Neural cell (in vitro differentiated cells): ENCODE measurements at regions not wholly inside any gene's neighbourhood (a gene's known extent, or its start where the extent isn't known, plus 50 kb on each side); places are given as distances from the start of the nearest gene placed in this dataset.

ENCODE experiments used
- CTCF ChIP-seq: fragments of 450-650 bp; IDR thresholded peaks from 2 replicates; pipeline ENCODE4 v1.5.1; 2014; ENCODE audit warnings: antibody characterized with exemption, mild to moderate bottlenecking, moderate library complexity; ENCODE audit not compliant: poor library complexity, severe bottlenecking
- EP300 ChIP-seq: fragments of 450-650 bp; conservative IDR thresholded peaks from 2 replicates; pipeline ENCODE4 v1.6.1; 2014; ENCODE audit warnings: antibody characterized with exemption, mild to moderate bottlenecking, moderate library complexity; ENCODE audit not compliant: poor library complexity, severe bottlenecking
- EZH2 ChIP-seq: fragments of 200-600, 300-800 bp; shearing (Covaris generic), sonication (generic); IDR thresholded peaks from 2 replicates; pipeline ENCODE4 v1.6.1; 2014; ENCODE audit warnings: antibody characterized with exemption, low read length, borderline replicate concordance, mild to moderate bottlenecking; ENCODE audit not compliant: insufficient read depth, poor library complexity, severe bottlenecking
- POLR2AphosphoS5 ChIP-seq: IDR thresholded peaks from 2 replicates; pipeline ENCODE4 v1.6.1; 2012
- RAD21 ChIP-seq: fragments of 450-650 bp; conservative IDR thresholded peaks from 2 replicates; pipeline ENCODE4 v1.6.1; 2014; ENCODE audit warnings: antibody characterized with exemption, mild to moderate bottlenecking, moderate library complexity
- REST ChIP-seq: IDR thresholded peaks from 2 replicates; pipeline ENCODE4 v1.6.1; 2012; ENCODE audit warnings: borderline replicate concordance
- SMC3 ChIP-seq: fragments of 450-650 bp; conservative IDR thresholded peaks from 2 replicates; pipeline ENCODE4 v1.6.1; 2014; ENCODE audit warnings: antibody characterized with exemption, mild to moderate bottlenecking, moderate library complexity; ENCODE audit not compliant: poor library complexity

- TF ChIP-seq POLR2AphosphoS5 (no peak), CTCF (no peak), EZH2 (no peak), REST (no peak), SMC3 (no peak), RAD21 (no peak), EP300 (no peak)
Observed at GRCh38 chr19:30144242-30144758, 202.3 kb downstream of the URI1 start.
